ENCODE measurements at regions not wholly inside any gene's neighbourhood (a gene's known extent, or its start where the extent isn't known, plus 50 kb on each side); places are given as distances from the start of the nearest gene placed in this dataset.

DNA sequence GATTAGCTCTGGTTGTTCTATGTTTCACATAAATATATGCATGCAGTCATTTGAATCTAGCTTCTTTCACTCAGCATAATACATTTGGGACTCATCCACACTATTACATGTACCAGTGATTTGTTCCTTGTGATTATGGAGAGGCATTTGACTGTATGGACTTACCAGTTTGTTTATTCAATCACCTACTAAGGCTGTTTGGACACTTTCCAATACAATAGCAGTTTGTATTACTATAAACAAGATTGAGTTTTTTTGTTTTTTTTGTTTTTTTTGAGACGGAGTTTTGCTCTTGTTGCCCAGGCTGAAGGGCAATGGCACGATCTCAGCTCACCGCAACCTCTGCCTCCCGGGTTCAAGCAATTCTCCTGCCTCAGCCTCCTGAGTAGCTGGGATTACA lies 109.8 kb upstream of the DST start:
- ChIA-PET CTCF (interaction anchor here (1.6 kb wide), 1 partner anchor 12 kb away, joined by 6 read pairs; no protein-coding TSS in a partner anchor), RAD21 (ENCODE audit: low non-redundant PET in 1 of 2, low total read pairs in 2 of 2, uncharacterized antibody in 2 of 2, unreplicated experiment in 2 of 2) (no interaction called here), POLR2A (interaction anchor here (1.8 kb wide), 1 partner anchor 20 kb away, joined by 10 read pairs; no protein-coding TSS in a partner anchor)
- no peaks in the 10 kb centered on the region for H3K27me3 ChIP-seq (ENCODE audit: insufficient read depth, low read length)
- no peaks in the 10 kb centered on the region for H3K9me3 ChIP-seq (ENCODE audit: control insufficient read depth in 1 of 2, insufficient read depth in 1 of 2, low read depth in 1 of 2, low read length in 2 of 2)
- no peak overlapping the region for H3K4me3 ChIP-seq (replicated peaks in 1 of 2; ENCODE audit: low read depth in 1 of 2, low read length in 2 of 2)
- no peaks in the 10 kb centered on the region for H3K36me3 ChIP-seq (ENCODE audit: control insufficient read depth in 1 of 2, insufficient read depth in 2 of 2, low read length in 2 of 2)
- intact Hi-C loops (cut with micrococcal nuclease): no loop called here
- no peaks in the 10 kb centered on the region for H3K9me2 ChIP-seq (ENCODE audit: insufficient read depth)
- DNase-seq (ENCODE audit: low read depth, low spot score): no peak
- H3K4me1 ChIP-seq (ENCODE audit: control insufficient read depth in 1 of 2, insufficient read depth in 2 of 2, low read length in 2 of 2): peaks cover 95 to 96% of the 10 kb centered on the region in 2 experiments
- peaks cover 86% of the 10 kb centered on the region for H3K79me2 ChIP-seq (ENCODE audit: insufficient read depth, low read length)
- peak overlapping the region; percentile 15; the same call in 1 of the 2 replicates for H3K9ac ChIP-seq (ENCODE audit: low read length)
- no peak overlapping the region for H2AFZ ChIP-seq (ENCODE audit: low read depth, low read length, poor library complexity, severe bottlenecking)
- H3K27ac ChIP-seq (ENCODE audit: low read depth, low read length): peak overlapping the region; percentile 97
- no TSS peak for BruUV-seq (replicated peaks)
- ATAC-seq: no peak
- TF ChIP-seq TCF7L2 (IDR thresholded peaks at IDR 0.05; ENCODE audit: borderline replicate concordance, extremely low read depth, insufficient read depth, insufficient read length) (no peak), EGR1 (IDR thresholded peaks at IDR 0.05; ENCODE audit: low read depth) (no peak), REST (IDR thresholded peaks at IDR 0.05; ENCODE audit: low read depth) (no peak)
- H4K20me1 ChIP-seq (ENCODE audit: insufficient read depth): no peaks in the 10 kb centered on the region
- peak overlapping the region; percentile 79 for H3K4me2 ChIP-seq (ENCODE audit: low read length)

DNA sequence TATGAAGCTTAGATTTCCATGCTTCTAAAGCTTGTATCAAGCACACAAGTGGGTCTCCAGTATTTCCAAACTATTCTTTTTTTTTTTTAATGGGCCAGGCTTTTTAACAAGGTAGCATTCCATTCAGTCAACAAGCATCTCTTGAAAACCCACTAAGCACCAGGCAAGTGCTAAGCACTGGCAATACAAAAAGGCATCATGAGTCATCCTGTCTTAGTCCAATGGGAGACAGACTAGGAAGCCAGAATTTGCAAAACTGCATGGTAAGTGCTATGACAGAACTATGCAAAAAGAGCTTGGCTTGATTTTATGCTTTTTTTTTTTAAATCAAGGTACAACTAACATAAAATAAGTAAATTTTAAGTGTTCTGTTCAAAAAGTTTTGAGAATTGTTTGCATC lies 109.3 kb upstream of the DST start:
- POLR2A ChIA-PET: interaction anchor here (1.8 kb wide), 1 partner anchor 19 kb away, joined by 10 read pairs; no protein-coding TSS in a partner anchor
- intact Hi-C loops (cut with micrococcal nuclease): no loop called here

More for the DNA sequence above, 109.3 kb upstream of the DST start:
- Histone ChIP-seq H3K4me2 (ENCODE audit: low read length) (peak overlapping the region; percentile 79), H3K9me2 (ENCODE audit: insufficient read depth) (no peaks in the 10 kb centered on the region), H4K20me1 (ENCODE audit: insufficient read depth) (no peaks in the 10 kb centered on the region), H3K27me3 (ENCODE audit: insufficient read depth, low read length) (no peaks in the 10 kb centered on the region), H3K27ac (ENCODE audit: low read depth, low read length) (peak overlapping the region; percentile 97), H3K9me3 (ENCODE audit: control insufficient read depth in 1 of 2, insufficient read depth in 1 of 2, low read depth in 1 of 2, low read length in 2 of 2) (no peaks in the 10 kb centered on the region), H3K79me2 (ENCODE audit: insufficient read depth, low read length) (peaks cover 86% of the 10 kb centered on the region), H3K36me3 (ENCODE audit: control insufficient read depth in 1 of 2, insufficient read depth in 2 of 2, low read length in 2 of 2) (no peaks in the 10 kb centered on the region), H3K9ac (ENCODE audit: low read length) (peak overlapping the region; percentile 16), H3K4me3 (replicated peaks in 1 of 2; ENCODE audit: low read depth in 1 of 2, low read length in 2 of 2) (no peak overlapping the region), H3K4me1 (ENCODE audit: control insufficient read depth in 1 of 2, insufficient read depth in 2 of 2, low read length in 2 of 2) (peaks cover 95 to 96% of the 10 kb centered on the region in 2 experiments), H2AFZ (ENCODE audit: low read depth, low read length, poor library complexity, severe bottlenecking) (no peak overlapping the region)
- ATAC-seq: peak; percentile 30; the same call in 1 of the 2 replicates
- CTCF ChIA-PET: interaction anchor here (1.6 kb wide), 1 partner anchor 12 kb away, joined by 6 read pairs; no protein-coding TSS in a partner anchor
- RAD21 ChIA-PET (ENCODE audit: low non-redundant PET in 1 of 2, low total read pairs in 2 of 2, uncharacterized antibody in 2 of 2, unreplicated experiment in 2 of 2): no interaction called here
- TF ChIP-seq CBX3 (IDR thresholded peaks at IDR 0.05; ENCODE audit: low read depth) (peak; percentile 50; the same call in 1 of the 2 replicates), POLR2A (IDR thresholded peaks at IDR 0.05; ENCODE audit: borderline replicate concordance, extremely low read depth, insufficient read depth, insufficient read length) (no peak), SIN3A (IDR thresholded peaks at IDR 0.05; ENCODE audit: low read depth) (no peak), TCF7L2 (IDR thresholded peaks at IDR 0.05; ENCODE audit: borderline replicate concordance, extremely low read depth, insufficient read depth, insufficient read length) (no peak), SRF (IDR thresholded peaks at IDR 0.05; ENCODE audit: low read depth) (peak; percentile 31; the same call in 1 of the 2 replicates), SP1 (IDR thresholded peaks at IDR 0.05; ENCODE audit: low read depth) (peak; percentile 7; the same call in 1 of the 2 replicates), FOSL1 (IDR thresholded peaks at IDR 0.05; ENCODE audit: low read depth) (peak; percentile 60)
- BruUV-seq (replicated peaks): no TSS peak
- no peak for DNase-seq (ENCODE audit: low read depth, low spot score)
